Suppressor macrophage treated with lipopolysaccharide for 4 hours (primary cell): ENCODE measurements at regions not wholly inside any gene's neighbourhood (a gene's known extent, or its start where the extent isn't known, plus 50 kb on each side); places are given as distances from the start of the nearest gene placed in this dataset.

ENCODE experiments used
- DNase-seq: peaks from one replicate; pipeline ENCODE4 v3.0.0-alpha.2; 2020

GRCh38 chr1:67563684-67564083 lies 121.3 kb upstream of the GADD45A start:
- DNase-seq: no peak

GRCh38 chr1:67564193-67564592 lies 120.8 kb upstream of the GADD45A start:
- peak; percentile 42 for DNase-seq

GRCh38 chr1:67566803-67567377 lies 118.1 kb upstream of the GADD45A start:
- DNase-seq: no peak

GRCh38 chr1:67570486-67571143 lies 114.4 kb upstream of the GADD45A start:
- DNase-seq: no peak

- DNase-seq: no peak
Observed at GRCh38 chr1:67571406-67571805, 113.6 kb upstream of the GADD45A start.

GRCh38 chr1:67571901-67572593 lies 113.0 kb upstream of the GADD45A start:
- no peak for DNase-seq

GRCh38 chr1:67572594-67573221 lies 112.3 kb upstream of the GADD45A start:
- no peak for DNase-seq

- no peak for DNase-seq
Observed at GRCh38 chr1:67573311-67573872, 111.6 kb upstream of the GADD45A start.

- no peak for DNase-seq
Observed at GRCh38 chr1:67574221-67574620, 110.8 kb upstream of the GADD45A start.

GRCh38 chr1:67575861-67576260 lies 109.1 kb upstream of the GADD45A start:
- DNase-seq: no peak

- no peak for DNase-seq
Observed at GRCh38 chr1:67576474-67576873, 108.5 kb upstream of the GADD45A start.

- DNase-seq: no peak
Observed at GRCh38 chr1:67577646-67578045, 107.4 kb upstream of the GADD45A start.

GRCh38 chr1:67578397-67579020 lies 106.5 kb upstream of the GADD45A start:
- DNase-seq: no peak

GRCh38 chr1:67579623-67580394 lies 105.2 kb upstream of the GADD45A start:
- DNase-seq: no peak

- DNase-seq: no peak
Observed at GRCh38 chr1:67580691-67581403, 104.2 kb upstream of the GADD45A start.

- DNase-seq: no peak
Observed at GRCh38 chr1:67582625-67583461, 102.2 kb upstream of the GADD45A start.

- no peak for DNase-seq
Observed at GRCh38 chr1:67583462-67583950, 101.5 kb upstream of the GADD45A start.

GRCh38 chr1:67584938-67585337 lies 100.1 kb upstream of the GADD45A start:
- no peak for DNase-seq

- no peak for DNase-seq
Observed at GRCh38 chr1:67586596-67586995, 98.4 kb upstream of the GADD45A start.

GRCh38 chr1:67588178-67588855 lies 96.7 kb upstream of the GADD45A start:
- peak; percentile 47 for DNase-seq
